ENCODE measurements at regions not wholly inside any gene's neighbourhood (a gene's known extent, or its start where the extent isn't known, plus 50 kb on each side); places are given as distances from the start of the nearest gene placed in this dataset.

GRCh38 chr12:71071536-71072097 lies 86.2 kb downstream of the TSPAN8 start:
- no peaks in the 10 kb centered on the region for H3K9me3 ChIP-seq
- H3K27ac ChIP-seq, result no peak overlapping the region
- no peaks in the 10 kb centered on the region for H3K4me1 ChIP-seq
- H3K36me3 ChIP-seq, result no peaks in the 10 kb centered on the region
- no peak for TF ChIP-seq CTCF (IDR thresholded peaks at IDR 0.05)
- TF ChIP-seq POLR2A (IDR thresholded peaks at IDR 0.05), result no peak
- TF ChIP-seq EP300 (IDR thresholded peaks at IDR 0.05), result no peak
- no peak for TF ChIP-seq POLR2AphosphoS5 (IDR thresholded peaks at IDR 0.05)
- no peaks in the 10 kb centered on the region for H3K27me3 ChIP-seq
- ATAC-seq (ENCODE audit: low FRiP score in 2 of 2), result no peak
- WGBS, 2 donors, result 43 to 90% methylated on average over 3 of the region's 3 CpGs
- no peak overlapping the region for H3K4me3 ChIP-seq
- no peak for DNase-seq

GRCh38 chr12:71070416-71071128 lies 87.2 kb downstream of the TSPAN8 start:
- ATAC-seq (ENCODE audit: low FRiP score in 2 of 2) (no peak), DNase-seq (no peak)
- Histone ChIP-seq H3K27me3 (no peaks in the 10 kb centered on the region), H3K36me3 (no peaks in the 10 kb centered on the region), H3K9me3 (no peaks in the 10 kb centered on the region), H3K27ac (no peak overlapping the region), H3K4me3 (no peak overlapping the region), H3K4me1 (no peaks in the 10 kb centered on the region)
- TF ChIP-seq POLR2AphosphoS5 (IDR thresholded peaks at IDR 0.05) (no peak), POLR2A (IDR thresholded peaks at IDR 0.05) (no peak)
- 88 to 92% methylated on average over 3 of the region's 3 CpGs for WGBS, 2 donors

GRCh38 chr12:71069311-71069710 lies 88.5 kb downstream of the TSPAN8 start:
- no peak for DNase-seq
- no peaks in the 10 kb centered on the region for H3K27me3 ChIP-seq
- no peaks in the 10 kb centered on the region for H3K4me1 ChIP-seq
- H3K36me3 ChIP-seq, result no peaks in the 10 kb centered on the region
- H3K4me3 ChIP-seq, result no peak overlapping the region
- WGBS, 2 donors, result 73 to 81% methylated on average over 2 of the region's 2 CpGs
- TF ChIP-seq POLR2AphosphoS5 (IDR thresholded peaks at IDR 0.05) (no peak), CTCF (IDR thresholded peaks at IDR 0.05) (no peak), POLR2A (IDR thresholded peaks at IDR 0.05) (no peak), EP300 (IDR thresholded peaks at IDR 0.05) (no peak)
- H3K27ac ChIP-seq, result no peak overlapping the region
- peak in 1 of 2 donors; percentile 59 for ATAC-seq (ENCODE audit: low FRiP score in 2 of 2)
- no peaks in the 10 kb centered on the region for H3K9me3 ChIP-seq

- no peak for TF ChIP-seq CTCF (IDR thresholded peaks at IDR 0.05)
- WGBS, 2 donors, result 61 to 65% methylated on average over 7 of the region's 7 CpGs
- no peak overlapping the region for H3K27ac ChIP-seq
- ATAC-seq (ENCODE audit: low FRiP score in 2 of 2) (no peak), DNase-seq (no peak)
- H3K9me3 ChIP-seq, result no peaks in the 10 kb centered on the region
- H3K4me1 ChIP-seq, result no peaks in the 10 kb centered on the region
- no peak overlapping the region for H3K4me3 ChIP-seq
- H3K27me3 ChIP-seq, result no peaks in the 10 kb centered on the region
- no peaks in the 10 kb centered on the region for H3K36me3 ChIP-seq
Observed at GRCh38 chr12:71063087-71063486, 94.7 kb downstream of the TSPAN8 start.

- no peaks in the 10 kb centered on the region for H3K9me3 ChIP-seq
- WGBS, 2 donors, result 84 to 87% methylated on average over 1 of the region's 1 CpG
- no peaks in the 10 kb centered on the region for H3K36me3 ChIP-seq
- TF ChIP-seq POLR2A (IDR thresholded peaks at IDR 0.05) (no peak), CTCF (IDR thresholded peaks at IDR 0.05) (no peak), POLR2AphosphoS5 (IDR thresholded peaks at IDR 0.05) (no peak), EP300 (IDR thresholded peaks at IDR 0.05) (no peak)
- H3K27me3 ChIP-seq, result no peaks in the 10 kb centered on the region
- DNase-seq, result no peak
- H3K4me3 ChIP-seq, result no peak overlapping the region
- no peaks in the 10 kb centered on the region for H3K4me1 ChIP-seq
- ATAC-seq (ENCODE audit: low FRiP score in 2 of 2), result no peak
- no peak overlapping the region for H3K27ac ChIP-seq
Observed at GRCh38 chr12:71061451-71061850, 96.3 kb downstream of the TSPAN8 start.
